ENCODE measurements at regions not wholly inside any gene's neighbourhood (a gene's known extent, or its start where the extent isn't known, plus 50 kb on each side); places are given as distances from the start of the nearest gene placed in this dataset.

DNA sequence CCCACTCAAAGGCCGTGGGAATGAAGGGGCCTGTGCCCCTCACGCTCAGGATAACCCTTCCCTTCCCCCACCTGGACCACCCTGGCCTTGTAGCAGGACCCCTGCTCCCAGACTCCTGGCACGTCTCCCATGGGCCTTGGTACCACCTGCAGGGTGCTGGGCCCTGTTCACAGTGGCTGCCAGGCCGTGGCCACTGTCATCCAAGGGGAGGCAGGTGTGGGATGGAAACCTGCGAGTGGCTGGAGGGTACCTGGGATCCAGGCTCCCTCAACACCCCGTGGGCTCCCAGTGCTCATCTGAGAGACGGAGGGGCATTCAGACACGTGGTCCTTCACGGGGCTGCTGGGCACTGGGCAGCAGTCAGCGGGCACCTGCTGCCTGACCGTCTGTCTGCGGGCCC lies 75.6 kb upstream of the CIBAR2 start:
- no peak for DNase-seq (ENCODE audit: low spot score)

- DNase-seq (ENCODE audit: low spot score), result no peak
Measured at GRCh38 chr16:85188822-85189672, 76.8 kb upstream of the CIBAR2 start.

- no peak for DNase-seq (ENCODE audit: low spot score)
Measured at GRCh38 chr16:85190572-85190971, 78.3 kb upstream of the CIBAR2 start.

GRCh38 chr16:85191341-85191965 lies 79.2 kb upstream of the CIBAR2 start:
- DNase-seq (ENCODE audit: low spot score), result no peak

- DNase-seq (ENCODE audit: low spot score), result no peak
Measured at GRCh38 chr16:85192238-85193114, 80.2 kb upstream of the CIBAR2 start.

DNA sequence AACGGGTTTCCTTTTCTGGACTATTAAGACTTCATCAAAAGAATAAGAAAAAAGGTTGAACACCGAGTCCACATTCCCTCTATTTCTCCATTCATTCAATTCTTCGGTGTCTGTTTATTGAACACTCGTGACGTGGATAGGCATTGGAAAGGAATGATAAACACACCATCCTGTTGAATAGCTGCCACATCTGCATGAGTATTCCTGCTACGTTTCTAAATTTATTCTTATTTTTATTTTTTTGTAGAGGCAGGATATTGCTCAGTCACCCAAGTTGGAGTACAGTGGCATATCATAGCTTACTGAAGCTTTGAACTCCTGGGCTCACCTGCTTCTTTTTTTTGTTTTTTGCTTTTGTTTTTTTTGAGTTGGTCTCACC lies 80.8 kb upstream of the CIBAR2 start:
- no peak for DNase-seq (ENCODE audit: low spot score)

DNA sequence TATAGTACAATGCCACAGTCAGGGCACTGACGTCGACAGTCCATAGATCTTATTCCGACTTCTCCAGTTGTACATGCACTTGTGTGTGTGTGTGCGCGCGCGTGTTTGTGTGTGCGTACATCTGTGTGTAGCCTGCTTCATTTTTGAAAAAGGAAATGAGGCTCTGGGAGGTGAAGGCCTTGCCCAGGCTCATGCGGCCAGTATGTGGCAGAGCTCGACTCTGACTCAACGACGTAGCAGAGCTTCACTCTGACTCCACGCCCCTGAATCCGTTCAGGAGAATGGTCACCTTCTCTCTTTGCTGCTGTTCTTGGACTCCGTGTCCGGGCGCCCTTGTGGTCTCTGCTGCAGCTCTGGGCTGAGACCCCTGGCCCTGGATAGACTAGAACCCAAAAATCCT lies 81.6 kb upstream of the CIBAR2 start:
- no peak for DNase-seq (ENCODE audit: low spot score)

GRCh38 chr16:85194307-85195270 lies 82.3 kb upstream of the CIBAR2 start:
- DNase-seq (ENCODE audit: low spot score), result no peak

- no peak for DNase-seq (ENCODE audit: low spot score)
Measured at GRCh38 chr16:85195271-85195647, 83.0 kb upstream of the CIBAR2 start.

DNA sequence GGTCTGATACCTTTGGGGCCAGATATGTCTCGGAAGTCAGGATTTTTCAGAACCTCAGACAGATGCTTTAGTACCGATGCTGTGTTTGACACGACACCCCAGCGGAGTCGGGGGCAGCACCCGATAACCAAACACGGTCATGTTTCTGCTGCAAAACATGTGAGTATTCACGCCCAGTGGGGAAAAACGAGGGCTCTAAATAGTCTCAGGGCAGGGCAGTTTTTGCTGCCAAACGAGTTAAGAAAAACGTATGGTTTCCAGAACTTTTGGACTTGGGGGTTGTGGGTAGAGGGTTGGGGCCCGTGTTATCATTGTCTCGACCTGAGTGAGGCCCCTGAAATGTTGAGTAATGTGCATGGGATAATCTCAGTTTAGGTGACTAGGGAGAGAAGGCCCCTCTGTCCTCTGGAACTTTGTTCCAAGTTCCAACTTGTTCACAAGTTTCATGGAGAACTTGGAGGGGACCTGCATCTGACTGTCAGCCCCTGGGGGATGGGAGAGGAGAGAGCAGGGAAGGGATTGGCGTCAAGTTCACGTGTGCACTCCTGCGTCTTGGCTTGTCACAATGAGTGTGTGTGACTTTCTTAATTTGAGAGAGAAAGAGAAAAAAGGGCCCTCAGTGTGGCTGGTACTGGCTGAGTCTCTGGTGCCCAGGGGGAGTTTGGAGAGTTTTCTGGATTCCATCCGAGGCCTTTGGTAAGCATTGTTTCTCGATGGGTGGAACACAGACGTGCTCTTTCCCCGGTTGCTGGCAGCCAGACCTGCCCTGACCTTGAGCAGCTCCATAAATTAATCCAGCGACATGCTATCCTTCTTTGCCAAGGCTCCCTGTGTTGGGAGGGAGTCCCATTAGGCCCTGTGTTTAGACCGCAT lies 83.9 kb upstream of the CIBAR2 start:
- no peak for DNase-seq (ENCODE audit: low spot score)

DNA sequence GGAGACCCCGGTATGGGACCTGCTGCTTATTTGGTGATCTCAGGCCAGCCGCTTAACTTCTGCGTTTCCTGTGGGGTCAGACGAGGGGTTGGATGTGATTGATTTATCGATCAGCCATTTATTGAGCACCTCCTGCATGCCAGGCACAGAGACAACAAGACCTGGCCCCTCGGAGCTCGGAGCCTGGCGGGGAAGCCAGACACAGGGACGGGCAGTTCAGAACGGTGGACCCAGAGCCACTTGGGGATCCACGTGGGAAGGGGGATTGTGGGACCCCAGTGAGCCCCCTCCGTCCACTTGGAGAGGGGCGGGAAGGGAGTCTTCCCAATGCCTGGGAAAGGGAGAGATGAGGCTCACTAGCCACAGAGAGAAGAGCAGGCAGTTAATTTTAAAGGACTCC lies 84.7 kb upstream of the CIBAR2 start:
- no peak for DNase-seq (ENCODE audit: low spot score)

GRCh38 chr16:85197611-85198566 lies 85.6 kb upstream of the CIBAR2 start:
- DNase-seq (ENCODE audit: low spot score), result no peak

- DNase-seq (ENCODE audit: low spot score), result no peak
Measured at GRCh38 chr16:85199069-85199725, 86.9 kb upstream of the CIBAR2 start.

GRCh38 chr16:85199880-85200279 lies 87.6 kb upstream of the CIBAR2 start:
- DNase-seq (ENCODE audit: low spot score), result no peak

- no peak for DNase-seq (ENCODE audit: low spot score)
Measured at GRCh38 chr16:85200471-85201278, 88.4 kb upstream of the CIBAR2 start.

GRCh38 chr16:85201574-85201973 lies 89.3 kb upstream of the CIBAR2 start:
- DNase-seq (ENCODE audit: low spot score), result no peak

- DNase-seq (ENCODE audit: low spot score), result no peak
Measured at GRCh38 chr16:85202051-85202601, 89.9 kb upstream of the CIBAR2 start.
